ENCODE measurements at regions not wholly inside any gene's neighbourhood (a gene's known extent, or its start where the extent isn't known, plus 50 kb on each side); places are given as distances from the start of the nearest gene placed in this dataset.

GRCh38 chr13:73674570-73674969, 459.6 kb downstream of the KLF12 start:
- POLR2A ChIA-PET: no interaction called here
- H3K27ac ChIP-seq (ENCODE audit: extremely low read depth, low read depth, low read length): no peak overlapping the region
- H3K4me1 ChIP-seq (ENCODE audit: control insufficient read depth, insufficient read depth, low read length): no peaks in the 10 kb centered on the region

More at GRCh38 chr13:73674570-73674969, 459.6 kb downstream of the KLF12 start:
- Histone ChIP-seq H3K36me3 (ENCODE audit: control insufficient read depth in 2 of 2, insufficient read depth in 1 of 2, low read length in 2 of 2) (no peaks in the 10 kb centered on the region), H3K9me3 (ENCODE audit: control insufficient read depth, insufficient read depth, low read depth, low read length) (no peaks in the 10 kb centered on the region), H3K4me3 (ENCODE audit: low read depth, low read length) (no peak overlapping the region)
- no peak for TF ChIP-seq ZNF530 (tag by site-specific recombination; IDR thresholded peaks at IDR 0.05; ENCODE audit: low read depth)
- no peak for TF ChIP-seq ZNF501 (tag by site-specific recombination; IDR thresholded peaks at IDR 0.05)
- no peak for TF ChIP-seq GFI1B (tag by site-specific recombination; IDR thresholded peaks at IDR 0.05)
- TF ChIP-seq ZNF571 (tag by site-specific recombination; IDR thresholded peaks at IDR 0.05): no peak
- no peak for TF ChIP-seq ZNF324 (tag by site-specific recombination; IDR thresholded peaks at IDR 0.05)
- TF ChIP-seq KLF1 (tag by site-specific recombination; IDR thresholded peaks at IDR 0.05): no peak
- TF ChIP-seq ZNF423 (tag by site-specific recombination; IDR thresholded peaks at IDR 0.05): no peak
- TF ChIP-seq KLF17 (tag by site-specific recombination; IDR thresholded peaks at IDR 0.05): no peak
- no peak for TF ChIP-seq HIC1 (tag by site-specific recombination; IDR thresholded peaks at IDR 0.05)
- TF ChIP-seq ZNF416 (tag by site-specific recombination; IDR thresholded peaks at IDR 0.05): no peak
- TF ChIP-seq EGR2 (tag by site-specific recombination; IDR thresholded peaks at IDR 0.05; ENCODE audit: low read depth): no peak
- TF ChIP-seq ZNF202 (tag by site-specific recombination; IDR thresholded peaks at IDR 0.05; ENCODE audit: borderline replicate concordance): no peak
- TF ChIP-seq ZNF473 (tag by site-specific recombination; IDR thresholded peaks at IDR 0.05): no peak
- no peak for TF ChIP-seq REPIN1 (tag by site-specific recombination; IDR thresholded peaks at IDR 0.05; ENCODE audit: low read depth)
- TF ChIP-seq ZNF48 (tag by site-specific recombination; IDR thresholded peaks at IDR 0.05): no peak
- TF ChIP-seq HOXC10 (CRISPR knock-in tag; IDR thresholded peaks at IDR 0.05): no peak
- TF ChIP-seq ZFP69B (tag by site-specific recombination; IDR thresholded peaks at IDR 0.05): no peak
- TF ChIP-seq ZBTB6 (tag by site-specific recombination; IDR thresholded peaks at IDR 0.05): no peak
- TF ChIP-seq REST (tag by site-specific recombination; IDR thresholded peaks at IDR 0.05): no peak
- no peak for TF ChIP-seq ZNF433 (tag by site-specific recombination; IDR thresholded peaks at IDR 0.05; ENCODE audit: low read depth)
- CTCF ChIA-PET: no interaction called here

All from HEK293 (cell line).